Progenitor cell of endocrine pancreas (in vitro differentiated cells): ENCODE measurements at regions not wholly inside any gene's neighbourhood (a gene's known extent, or its start where the extent isn't known, plus 50 kb on each side); places are given as distances from the start of the nearest gene placed in this dataset.

Experiments
- DNase-seq: peaks from one replicate; pipeline ENCODE4 v3.0.0; 2021; ENCODE audit warnings: low spot score; ENCODE audit not compliant: unreplicated experiment
- H3K27ac Mint-ChIP-seq: 2 replicates; pipeline ENCODE4 v1.8.0; 2021; ENCODE audit warnings: mild to moderate bottlenecking, moderate library complexity, mixed read lengths
- H3K27me3 Mint-ChIP-seq: 2 replicates; pipeline ENCODE4 v1.8.0; 2021; ENCODE audit warnings: mixed read lengths
- H3K36me3 Mint-ChIP-seq: 2 replicates; pipeline ENCODE4 v1.8.0; 2022; ENCODE audit warnings: mixed read lengths; ENCODE audit not compliant: insufficient read depth
- H3K4me1 Mint-ChIP-seq: 2 replicates; pipeline ENCODE4 v1.8.0; 2021; ENCODE audit warnings: low read depth, mixed read lengths
- H3K4me3 Mint-ChIP-seq: 2 replicates; pipeline ENCODE4 v1.8.0; 2021; ENCODE audit warnings: low read depth, mild to moderate bottlenecking, moderate library complexity, mixed read lengths
- H3K9me3 Mint-ChIP-seq: 2 replicates; pipeline ENCODE4 v1.8.0; 2021; ENCODE audit warnings: low read depth, mixed read lengths
- TF ChIP-seq, protein P1 (sequence below): fragments of 200-600 bp; sonication (generic); IDR thresholded peaks from one replicate; pipeline ENCODE4 v1.5.0; 2021; ENCODE audit warnings: antibody characterized with exemption, mild to moderate bottlenecking; ENCODE audit not compliant: unreplicated experiment

DNA sequence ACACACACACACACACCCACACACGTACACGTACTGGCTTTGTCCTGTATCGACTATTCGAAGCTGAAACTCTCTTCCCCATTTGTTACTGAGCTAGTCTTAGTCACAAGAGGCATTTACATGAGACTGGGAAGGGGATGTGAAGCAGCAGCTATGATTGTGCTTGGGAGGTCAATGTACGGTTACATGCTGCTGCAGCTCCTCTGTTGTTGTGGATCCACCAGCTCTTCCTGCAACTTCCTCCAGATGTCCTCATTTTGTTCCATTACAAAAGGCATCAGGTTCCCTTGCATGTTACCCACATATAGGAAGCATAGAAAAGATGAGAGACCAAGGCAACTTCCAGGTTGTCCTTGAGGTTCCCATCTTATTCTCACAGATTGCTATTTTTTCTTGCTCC, 612.4 kb upstream of the IMPG1 start:
- H3K4me1 Mint-ChIP-seq = no peaks in the 10 kb centered on the region
- H3K4me3 Mint-ChIP-seq = no peak overlapping the region
- H3K27ac Mint-ChIP-seq = no peak overlapping the region
- TF ChIP-seq, protein P1, sequence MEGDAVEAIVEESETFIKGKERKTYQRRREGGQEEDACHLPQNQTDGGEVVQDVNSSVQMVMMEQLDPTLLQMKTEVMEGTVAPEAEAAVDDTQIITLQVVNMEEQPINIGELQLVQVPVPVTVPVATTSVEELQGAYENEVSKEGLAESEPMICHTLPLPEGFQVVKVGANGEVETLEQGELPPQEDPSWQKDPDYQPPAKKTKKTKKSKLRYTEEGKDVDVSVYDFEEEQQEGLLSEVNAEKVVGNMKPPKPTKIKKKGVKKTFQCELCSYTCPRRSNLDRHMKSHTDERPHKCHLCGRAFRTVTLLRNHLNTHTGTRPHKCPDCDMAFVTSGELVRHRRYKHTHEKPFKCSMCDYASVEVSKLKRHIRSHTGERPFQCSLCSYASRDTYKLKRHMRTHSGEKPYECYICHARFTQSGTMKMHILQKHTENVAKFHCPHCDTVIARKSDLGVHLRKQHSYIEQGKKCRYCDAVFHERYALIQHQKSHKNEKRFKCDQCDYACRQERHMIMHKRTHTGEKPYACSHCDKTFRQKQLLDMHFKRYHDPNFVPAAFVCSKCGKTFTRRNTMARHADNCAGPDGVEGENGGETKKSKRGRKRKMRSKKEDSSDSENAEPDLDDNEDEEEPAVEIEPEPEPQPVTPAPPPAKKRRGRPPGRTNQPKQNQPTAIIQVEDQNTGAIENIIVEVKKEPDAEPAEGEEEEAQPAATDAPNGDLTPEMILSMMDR = no peak
- H3K9me3 Mint-ChIP-seq = peaks cover 6% of the 10 kb centered on the region
- DNase-seq = no peak
- peaks cover 2% of the 10 kb centered on the region for H3K36me3 Mint-ChIP-seq
- no peaks in the 10 kb centered on the region for H3K27me3 Mint-ChIP-seq

DNA sequence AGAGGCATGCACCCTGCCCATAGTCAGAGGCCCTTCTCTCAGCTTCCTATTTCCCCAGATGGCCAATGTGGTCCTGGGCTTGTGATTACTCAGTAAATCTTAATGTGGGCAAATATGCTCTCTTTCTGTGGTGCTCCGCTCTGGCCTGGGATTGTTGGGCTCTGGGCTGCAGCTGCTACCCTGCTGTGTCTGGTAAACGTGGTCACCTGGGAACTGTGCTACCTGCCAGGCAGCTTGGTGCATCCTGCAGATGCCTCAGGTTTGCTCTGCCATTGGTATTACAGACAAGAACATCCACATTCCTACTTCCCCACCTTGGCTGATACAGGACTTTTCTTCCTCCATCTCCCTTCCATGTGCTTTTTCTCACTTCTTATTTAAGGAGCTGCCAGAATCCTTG, 611.5 kb upstream of the IMPG1 start:
- Mint-ChIP-seq H3K27ac (no peak overlapping the region), H3K36me3 (peaks cover 2% of the 10 kb centered on the region), H3K4me1 (no peaks in the 10 kb centered on the region), H3K27me3 (no peaks in the 10 kb centered on the region), H3K4me3 (no peak overlapping the region), H3K9me3 (peaks cover 6% of the 10 kb centered on the region)
- no peak for DNase-seq
- TF ChIP-seq, protein P1 = no peak

DNA sequence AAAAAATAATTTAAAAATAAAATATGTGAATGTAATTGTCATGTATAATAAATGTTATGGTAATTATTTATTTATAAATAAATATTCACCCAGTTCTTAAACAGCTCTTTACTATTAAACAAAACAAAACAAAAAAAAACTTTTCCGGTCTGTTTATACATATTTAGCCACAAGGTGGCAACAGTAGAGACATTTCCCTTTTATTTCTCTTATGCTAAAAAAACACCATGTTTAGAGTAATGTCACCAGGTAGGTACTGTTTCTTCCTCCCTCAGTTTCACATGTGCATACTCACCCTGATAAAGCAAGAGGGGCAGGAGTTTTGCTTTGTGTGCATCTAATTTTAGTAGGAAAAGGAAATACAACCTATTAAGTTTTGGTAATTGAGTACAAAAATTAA, 610.4 kb upstream of the IMPG1 start:
- Mint-ChIP-seq H3K36me3 (no peaks in the 10 kb centered on the region), H3K4me3 (no peak overlapping the region), H3K4me1 (no peaks in the 10 kb centered on the region), H3K27me3 (no peaks in the 10 kb centered on the region), H3K27ac (no peak overlapping the region), H3K9me3 (peaks cover under 1% of the 10 kb centered on the region)
- TF ChIP-seq, protein P1 = peak; percentile 70
- no peak for DNase-seq

DNA sequence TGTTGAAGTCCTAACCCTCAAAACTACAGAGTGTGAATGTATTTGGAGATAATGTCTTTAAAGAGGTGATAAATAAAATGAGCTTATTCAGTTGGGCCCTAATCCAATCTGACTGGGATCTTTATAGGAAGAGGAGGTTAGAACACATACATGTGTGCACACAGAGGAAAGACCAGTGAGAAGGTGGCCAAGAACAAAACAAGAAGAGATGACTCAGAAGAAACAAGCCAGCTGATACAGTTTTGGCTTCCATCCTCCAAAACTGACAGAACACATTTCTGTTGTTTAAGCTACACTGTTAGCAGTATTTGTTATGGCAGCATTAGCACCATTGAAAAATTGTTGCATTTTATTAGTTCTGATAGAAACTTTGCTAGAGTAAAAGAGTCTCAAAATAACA, 609.3 kb upstream of the IMPG1 start:
- Mint-ChIP-seq H3K27ac (no peak overlapping the region), H3K4me3 (no peak overlapping the region), H3K27me3 (no peaks in the 10 kb centered on the region), H3K9me3 (no peaks in the 10 kb centered on the region), H3K36me3 (no peaks in the 10 kb centered on the region), H3K4me1 (no peaks in the 10 kb centered on the region)
- TF ChIP-seq, protein P1 = no peak
- no peak for DNase-seq

DNA sequence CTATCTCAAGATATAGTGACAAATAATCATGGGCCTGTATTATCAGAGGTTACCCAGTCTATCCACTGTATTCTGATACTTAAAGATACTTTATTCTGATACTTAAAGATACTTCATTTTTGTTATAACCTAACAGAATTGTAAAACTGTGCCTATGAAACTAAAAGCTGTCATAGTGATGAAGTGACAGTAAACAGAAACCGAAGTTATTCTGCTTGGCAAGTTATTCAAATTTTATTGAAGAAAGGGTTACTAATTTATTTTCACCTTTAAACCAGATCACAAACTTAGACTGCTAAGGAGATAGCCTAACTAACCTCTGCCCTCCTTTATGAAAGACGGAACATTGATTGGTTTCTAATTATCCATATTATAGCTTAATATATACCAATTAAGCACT, 604.6 kb upstream of the IMPG1 start:
- H3K36me3 Mint-ChIP-seq = no peaks in the 10 kb centered on the region
- H3K4me1 Mint-ChIP-seq = no peaks in the 10 kb centered on the region
- no peak overlapping the region for H3K4me3 Mint-ChIP-seq
- H3K27me3 Mint-ChIP-seq = no peaks in the 10 kb centered on the region
- DNase-seq = no peak
- no peak overlapping the region for H3K27ac Mint-ChIP-seq
- H3K9me3 Mint-ChIP-seq = no peaks in the 10 kb centered on the region
- TF ChIP-seq, protein P1 = no peak
